Transverse colon (tissue), 3 donors: ENCODE measurements at regions not wholly inside any gene's neighbourhood (a gene's known extent, or its start where the extent isn't known, plus 50 kb on each side); places are given as distances from the start of the nearest gene placed in this dataset.

Experiments used
- CTCF ChIP-seq, 5 experiments: fragments of 200-600 bp in 3 of 5; fragments of 450-650 bp in 2 of 5; sonication (generic) in 3 of 5; IDR thresholded peaks; 1 replicate in 2 of 5; 2 replicates in 3 of 5; pipeline ENCODE4 v1.5.1; 2016 to 2017; ENCODE audit warnings: antibody characterized with exemption in 5 of 5, inconsistent platforms in 3 of 5, mild to moderate bottlenecking in 2 of 5, moderate library complexity in 1 of 5
- POLR2A ChIP-seq: fragments of 450-650 bp; IDR thresholded peaks from one replicate; pipeline ENCODE4 v1.6.1; 2016; ENCODE audit warnings: antibody characterized with exemption, mild to moderate bottlenecking, moderate library complexity

GRCh38 chr15:46901001-46901400 lies 816.3 kb upstream of the SEMA6D start:
- TF ChIP-seq CTCF (IDR thresholded peaks at IDR 0.05) (no peak), POLR2A (no peak)
